HCT116 (cell line): ENCODE measurements at regions not wholly inside any gene's neighbourhood (a gene's known extent, or its start where the extent isn't known, plus 50 kb on each side); places are given as distances from the start of the nearest gene placed in this dataset.

Source experiments
- ATAC-seq: fragments of 200-7000 bp; cut with Tn5 transposase; 2 replicates; pipeline ENCODE4 v1.9.1; 2020; ENCODE audit warnings: mild to moderate bottlenecking, moderate library complexity
- BruUV-seq: library from RNA; stranded (reverse); fragments of 400-500 nt; replicated peaks from 2 replicates; lab custom pipeline; 2021; lab: Mats Ljungman, UMichigan
- CTCF ChIA-PET: fragments of 300-600 bp; sonication (Branson Sonifier 250); formaldehyde crosslinking; loops from one replicate; lab custom pipeline; 2021; ENCODE audit warnings: antibody characterized with exemption; lab: Charles Lee
- POLR2A ChIA-PET: fragments of 300-600, 350-600 bp; sonication (Branson Sonifier 250); formaldehyde crosslinking; loops from one replicate; lab custom pipeline; 2021; ENCODE audit warnings: antibody characterized with exemption; lab: Charles Lee
- RAD21 ChIA-PET, 2 experiments: fragments of 300-600 bp; sonication (Branson Sonifier 250); formaldehyde crosslinking; loops; one replicate each; lab custom pipeline; 2023; ENCODE audit warnings: low total read pairs in 2 of 2; ENCODE audit not compliant: uncharacterized antibody in 2 of 2, unreplicated experiment in 2 of 2, low non-redundant PET in 1 of 2; lab: Charles Lee
- DNase-seq: peaks from one replicate; pipeline ENCODE4 v3.0.0-alpha.2; 2010; ENCODE audit warnings: low read depth, low spot score
- H2AFZ ChIP-seq: fragments of 200-600 bp; shearing (Covaris generic), sonication (generic); 2 replicates; pipeline ENCODE4 v1.6.1; 2017; ENCODE audit warnings: low read depth, mixed run types, mixed read lengths, antibody characterized with exemption, low read length; ENCODE audit not compliant: poor library complexity, severe bottlenecking
- H3K27ac ChIP-seq: 2 replicates; pipeline ENCODE4 v1.5.1; 2012; ENCODE audit warnings: low read depth, low read length
- H3K27me3 ChIP-seq: fragments of 200-600 bp; sonication (generic); 2 replicates; pipeline ENCODE4 v1.6.1; 2016; ENCODE audit warnings: mixed run types, low read length, mixed read lengths; ENCODE audit not compliant: insufficient read depth
- H3K36me3 ChIP-seq, 2 experiments: fragments of 200-500 bp in 1 of 2; fragments of 200-600 bp in 1 of 2; sonication (Bioruptor generic) in 1 of 2; sonication (generic) in 1 of 2; 2 replicates each; pipeline versions ENCODE4 v1.5.1 to v1.6.1; 2014 to 2016; ENCODE audit warnings: low read length in 2 of 2, inconsistent platforms in 1 of 2, mixed read lengths in 1 of 2, mixed run types in 1 of 2; ENCODE audit not compliant: insufficient read depth in 2 of 2, control insufficient read depth in 1 of 2
- H3K4me1 ChIP-seq, 2 experiments: fragments of 200-600 bp in 1 of 2; sonication (generic) in 1 of 2; 2 replicates each; pipeline versions ENCODE4 v1.5.1 to v1.6.1; 2012 to 2017; ENCODE audit warnings: low read length in 2 of 2, inconsistent platforms in 1 of 2, mild to moderate bottlenecking in 1 of 2, mixed read lengths in 1 of 2, mixed run types in 1 of 2, moderate library complexity in 1 of 2; ENCODE audit not compliant: insufficient read depth in 2 of 2, control insufficient read depth in 1 of 2
- H3K4me2 ChIP-seq: fragments of 200-600 bp; sonication (generic); 2 replicates; pipeline ENCODE4 v1.6.1; 2017; ENCODE audit warnings: mixed run types, low read length, mixed read lengths
- H3K4me3 ChIP-seq, 2 experiments: fragments of 200-600 bp in 1 of 2; sonication (generic) in 1 of 2; replicated peaks in 1 of 2; 2 replicates each; pipeline ENCODE4 v1.5.1; 2011 to 2016; ENCODE audit warnings: low read length in 2 of 2, control low read depth in 1 of 2, low read depth in 1 of 2, mild to moderate bottlenecking in 1 of 2, mixed read lengths in 1 of 2, mixed run types in 1 of 2
- H3K79me2 ChIP-seq: fragments of 200-600 bp; sonication (generic); 2 replicates; pipeline ENCODE4 v1.6.1; 2017; ENCODE audit warnings: mild to moderate bottlenecking, mixed run types, low read length, moderate library complexity, mixed read lengths; ENCODE audit not compliant: insufficient read depth
- H3K9ac ChIP-seq: fragments of 200-600 bp; sonication (generic); 2 replicates; pipeline ENCODE4 v1.6.1; 2016; ENCODE audit warnings: low read length, mixed read lengths
- H3K9me2 ChIP-seq: fragments of 200-600 bp; sonication (generic), shearing (Covaris generic); 2 replicates; pipeline ENCODE4 v1.6.1; 2017; ENCODE audit warnings: mixed run types, mild to moderate bottlenecking, moderate library complexity; ENCODE audit not compliant: insufficient read depth
- H3K9me3 ChIP-seq, 2 experiments: fragments of 200-500 bp in 1 of 2; fragments of 200-600 bp in 1 of 2; sonication (Bioruptor generic) in 1 of 2; sonication (generic) in 1 of 2; 2 replicates each; pipeline ENCODE4 v1.6.1; 2014 to 2017; ENCODE audit warnings: low read length in 2 of 2, mixed read lengths in 2 of 2, inconsistent platforms in 1 of 2, low read depth in 1 of 2, mild to moderate bottlenecking in 1 of 2, mixed run types in 1 of 2, moderate library complexity in 1 of 2; ENCODE audit not compliant: control insufficient read depth in 1 of 2, insufficient read depth in 1 of 2
- H4K20me1 ChIP-seq: fragments of 200-600 bp; sonication (generic), shearing (Covaris generic); 2 replicates; pipeline ENCODE4 v1.6.1; 2017; ENCODE audit warnings: mixed run types, mild to moderate bottlenecking, moderate library complexity; ENCODE audit not compliant: insufficient read depth
- CBX3 ChIP-seq: IDR thresholded peaks from 2 replicates; pipeline ENCODE4 v1.6.1; 2012; ENCODE audit warnings: low read depth
- CEBPB ChIP-seq: IDR thresholded peaks from 2 replicates; pipeline ENCODE4 v1.6.1; 2012; ENCODE audit warnings: low read depth
- CTCF ChIP-seq, 3 experiments: fragments of 200-600 bp in 1 of 3; sonication (generic) in 1 of 3; IDR thresholded peaks in 2 of 3; conservative IDR thresholded peaks in 1 of 3; 2 replicates each; pipeline ENCODE4 v1.5.1; 2012 to 2017; ENCODE audit warnings: low read depth in 2 of 3, low read length in 2 of 3, antibody characterized with exemption in 1 of 3, borderline replicate concordance in 1 of 3, control low read depth in 1 of 3, mild to moderate bottlenecking in 1 of 3, mixed read lengths in 1 of 3, mixed run types in 1 of 3, moderate library complexity in 1 of 3; ENCODE audit not compliant: insufficient read depth in 1 of 3
- EGR1 ChIP-seq: IDR thresholded peaks from 2 replicates; pipeline ENCODE4 v1.6.1; 2012; ENCODE audit warnings: low read depth
- ELF1 ChIP-seq: IDR thresholded peaks from 2 replicates; pipeline ENCODE4 v1.6.1; 2012; ENCODE audit warnings: low read depth, borderline replicate concordance
- EZH2 ChIP-seq: fragments of 200-600 bp; sonication (generic); IDR thresholded peaks from 2 replicates; pipeline ENCODE4 v1.6.1; 2017; ENCODE audit warnings: antibody characterized with exemption, mixed run types
- JUND ChIP-seq: IDR thresholded peaks from 2 replicates; pipeline ENCODE4 v1.6.1; 2012
- POLR2A ChIP-seq: IDR thresholded peaks from 2 replicates; pipeline ENCODE4 v1.7.0; 2011; ENCODE audit warnings: borderline replicate concordance; ENCODE audit not compliant: insufficient read depth, insufficient read length; ENCODE audit errors: extremely low read depth
- POLR2AphosphoS5 ChIP-seq: IDR thresholded peaks from 2 replicates; pipeline ENCODE4 v1.6.1; 2011; ENCODE audit warnings: mild to moderate bottlenecking, low read depth, low read length, moderate library complexity
- SIN3A ChIP-seq: IDR thresholded peaks from 2 replicates; pipeline ENCODE4 v1.6.1; 2012; ENCODE audit warnings: low read depth
- SRF ChIP-seq: IDR thresholded peaks from 2 replicates; pipeline ENCODE4 v1.6.1; 2012; ENCODE audit warnings: low read depth
- YY1 ChIP-seq: IDR thresholded peaks from 2 replicates; pipeline ENCODE4 v1.6.1; 2011; ENCODE audit warnings: low read length, low read depth, moderate library complexity, mild to moderate bottlenecking; ENCODE audit not compliant: insufficient replicate concordance; ENCODE audit errors: extremely low read depth
- ZBTB33 ChIP-seq: IDR thresholded peaks from 2 replicates; pipeline ENCODE4 v1.6.1; 2011; ENCODE audit warnings: mild to moderate bottlenecking, low read length, moderate library complexity; ENCODE audit not compliant: insufficient replicate concordance; ENCODE audit errors: extremely low read depth
- ZNF274 ChIP-seq: fragments of 200-500 bp; sonication (Bioruptor generic); IDR thresholded peaks from 2 replicates; pipeline ENCODE4 v1.6.1; 2014; ENCODE audit warnings: mild to moderate bottlenecking, low read depth, low read length, inconsistent platforms
- intact Hi-C: fragments of 100-400 bp; cut with micrococcal nuclease; formaldehyde crosslinking; loops from 2 replicates; pipeline ENCODE4 v1.10.0; 2022

DNA sequence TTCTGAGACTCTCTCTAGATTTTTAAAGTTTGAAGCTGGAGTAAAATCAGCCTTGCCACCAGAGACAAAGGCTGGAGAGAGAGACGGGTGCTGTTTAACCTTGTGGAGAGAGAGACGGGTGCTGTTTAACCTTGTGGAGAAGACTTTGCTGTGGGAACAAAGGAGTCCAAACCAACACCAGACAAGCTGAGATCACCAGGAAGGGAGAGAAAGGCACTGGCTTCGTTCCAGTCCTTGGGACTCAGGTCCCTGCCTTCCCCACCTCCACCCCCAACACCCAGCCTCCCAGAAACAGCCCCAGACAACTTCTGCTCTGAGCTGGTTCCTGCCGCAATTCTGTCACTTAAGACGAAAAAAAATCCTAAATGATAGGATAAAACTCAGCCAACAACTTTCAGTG lies 1389.3 kb downstream of the AACS start:
- Histone ChIP-seq H3K79me2 (no peaks in the 10 kb centered on the region), H3K27ac (no peak overlapping the region), H2AFZ (no peak overlapping the region), H3K4me1 (no peaks in the 10 kb centered on the region), H3K9ac (no peak overlapping the region), H3K36me3 (no peaks in the 10 kb centered on the region), H3K27me3 (no peaks in the 10 kb centered on the region), H3K4me2 (no peak overlapping the region), H4K20me1 (no peaks in the 10 kb centered on the region), H3K4me3 (no peak overlapping the region), H3K9me2 (no peaks in the 10 kb centered on the region), H3K9me3 (peaks cover 8 to 18% of the 10 kb centered on the region in 2 experiments; a peak in 2 of 4 replicates)
- intact Hi-C loops = no loop called here
- TF ChIP-seq CEBPB = no peak
- no peak for TF ChIP-seq ZBTB33
- TF ChIP-seq EZH2 = no peak
- no peak for TF ChIP-seq CBX3
- no peak for TF ChIP-seq SRF
- no peak for TF ChIP-seq SIN3A
- TF ChIP-seq JUND = no peak
- TF ChIP-seq EGR1 = no peak
- TF ChIP-seq POLR2A = no peak
- no peak for TF ChIP-seq POLR2AphosphoS5
- TF ChIP-seq CTCF (IDR thresholded peaks at IDR 0.05 in 2 of 3, conservative IDR thresholded peaks at IDR 0.05 in 1 of 3; ENCODE audit: borderline replicate concordance in 1 of 3, insufficient read depth in 1 of 3, low read depth in 2 of 3, low read length in 2 of 3) = no peak
- TF ChIP-seq YY1 = no peak
- no peak for TF ChIP-seq ZNF274
- TF ChIP-seq ELF1 = no peak
- CTCF ChIA-PET = no interaction called here
- BruUV-seq = no TSS peak
- RAD21 ChIA-PET = no interaction called here
- POLR2A ChIA-PET = no interaction called here
- ATAC-seq (no peak), DNase-seq (no peak)
